GM23248 (cell line): ENCODE measurements at regions not wholly inside any gene's neighbourhood (a gene's known extent, or its start where the extent isn't known, plus 50 kb on each side); places are given as distances from the start of the nearest gene placed in this dataset.

Experiments
- EZH2 ChIP-seq: fragments of 200-600 bp; sonication (generic); IDR thresholded peaks from 2 replicates; pipeline ENCODE4 v1.6.1; 2018; ENCODE audit warnings: antibody characterized with exemption, mild to moderate bottlenecking; ENCODE audit not compliant: insufficient read depth, poor library complexity, severe bottlenecking
- EZH2phosphoT487 ChIP-seq: fragments of 200-600 bp; sonication (generic); IDR thresholded peaks from 2 replicates; pipeline ENCODE4 v1.6.1; 2018; ENCODE audit warnings: antibody characterized with exemption, moderate library complexity, mild to moderate bottlenecking, low read depth; ENCODE audit not compliant: insufficient read depth

DNA sequence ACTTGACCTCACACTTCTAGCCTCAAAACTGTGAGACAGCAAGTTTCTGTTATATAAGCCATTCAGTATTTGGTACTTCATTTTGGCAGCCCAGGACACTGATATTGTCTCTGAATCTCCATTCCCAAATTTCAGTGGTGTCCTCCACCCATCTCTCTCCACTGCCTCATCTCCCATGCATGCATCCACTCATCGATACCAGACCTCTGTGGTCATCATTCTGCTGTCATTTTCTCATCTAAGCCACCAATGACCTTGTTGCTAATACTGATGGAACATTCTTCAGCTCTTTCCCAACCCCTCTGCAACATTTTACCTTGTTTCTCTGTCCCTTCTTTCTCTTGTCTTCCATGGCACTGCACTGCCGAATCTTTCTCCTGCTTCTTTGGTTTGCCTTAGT, 221.8 kb downstream of the SNX18 start:
- TF ChIP-seq EZH2 (no peak), EZH2phosphoT487 (no peak)
